ENCODE measurements at regions not wholly inside any gene's neighbourhood (a gene's known extent, or its start where the extent isn't known, plus 50 kb on each side); places are given as distances from the start of the nearest gene placed in this dataset.
"Not testable (repeated sequence)": the region's sequence is repeated elsewhere in the genome, so short reads cannot be mapped to it uniquely, and the experiment has no call there.

DNA sequence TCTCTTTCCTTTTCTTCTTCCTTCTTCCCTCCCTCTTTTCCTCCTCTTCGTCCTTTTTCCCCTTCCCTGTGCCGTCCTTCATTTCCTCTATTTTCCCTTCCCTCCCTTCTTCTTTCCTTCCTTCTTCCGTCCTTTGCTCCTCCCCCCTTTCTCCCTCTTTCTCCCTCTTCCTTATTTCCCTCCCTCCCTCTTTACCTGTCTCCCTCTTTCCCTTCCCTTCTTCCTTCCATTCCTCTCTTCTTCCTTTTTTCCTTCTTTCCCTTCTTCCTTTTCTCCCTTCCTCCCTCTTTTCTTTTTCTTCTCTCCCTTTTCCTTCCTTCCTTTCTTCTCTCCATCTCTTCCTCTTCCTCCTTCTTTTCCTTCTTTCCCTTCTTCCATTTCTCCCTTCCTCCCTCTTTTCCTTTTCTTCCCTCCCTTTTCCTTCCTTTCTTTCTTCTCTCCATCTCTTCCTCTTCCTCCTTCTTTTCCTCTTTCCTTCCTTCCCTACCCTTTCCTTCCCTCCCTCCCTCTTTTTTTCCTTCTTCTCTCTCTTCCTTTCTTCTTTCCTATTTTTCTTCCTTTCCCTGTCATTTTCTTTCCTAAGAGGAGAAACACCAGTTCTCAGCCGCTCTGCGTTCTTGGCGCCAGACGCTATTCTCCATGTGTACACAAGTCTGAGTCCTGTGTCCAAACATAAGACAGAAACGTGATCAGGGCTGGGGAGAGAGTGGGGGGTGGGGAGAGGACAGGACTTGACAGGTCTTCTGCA lies 597.1 kb downstream of the MID1IP1 start:
- no peak for DNase-seq (ENCODE audit: low read depth, low spot score)

- DNase-seq (ENCODE audit: low read depth, low spot score), result no peak
Measured at GRCh38 chrX:39398963-39399261, 597.7 kb downstream of the MID1IP1 start.

DNA sequence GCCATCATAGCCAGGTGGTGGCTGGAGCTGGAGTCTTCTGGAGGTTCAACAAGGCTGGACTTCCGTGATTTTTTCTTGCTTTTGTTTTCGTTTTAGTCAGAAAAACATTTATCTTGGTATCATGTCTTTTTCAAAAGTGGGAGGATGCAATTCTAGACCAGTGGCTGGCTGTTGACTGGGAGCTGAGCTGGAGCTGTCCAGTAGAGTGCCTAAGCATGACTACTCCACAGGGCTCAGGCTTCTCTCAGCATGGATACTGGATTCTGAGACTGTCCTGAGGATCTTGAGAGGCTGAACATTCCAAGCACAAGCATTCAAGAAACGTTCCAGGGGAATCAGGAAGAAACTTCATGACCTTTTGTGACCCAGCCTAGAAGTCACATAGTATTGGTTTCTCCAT lies 598.1 kb downstream of the MID1IP1 start:
- no peak for DNase-seq (ENCODE audit: low read depth, low spot score)

DNA sequence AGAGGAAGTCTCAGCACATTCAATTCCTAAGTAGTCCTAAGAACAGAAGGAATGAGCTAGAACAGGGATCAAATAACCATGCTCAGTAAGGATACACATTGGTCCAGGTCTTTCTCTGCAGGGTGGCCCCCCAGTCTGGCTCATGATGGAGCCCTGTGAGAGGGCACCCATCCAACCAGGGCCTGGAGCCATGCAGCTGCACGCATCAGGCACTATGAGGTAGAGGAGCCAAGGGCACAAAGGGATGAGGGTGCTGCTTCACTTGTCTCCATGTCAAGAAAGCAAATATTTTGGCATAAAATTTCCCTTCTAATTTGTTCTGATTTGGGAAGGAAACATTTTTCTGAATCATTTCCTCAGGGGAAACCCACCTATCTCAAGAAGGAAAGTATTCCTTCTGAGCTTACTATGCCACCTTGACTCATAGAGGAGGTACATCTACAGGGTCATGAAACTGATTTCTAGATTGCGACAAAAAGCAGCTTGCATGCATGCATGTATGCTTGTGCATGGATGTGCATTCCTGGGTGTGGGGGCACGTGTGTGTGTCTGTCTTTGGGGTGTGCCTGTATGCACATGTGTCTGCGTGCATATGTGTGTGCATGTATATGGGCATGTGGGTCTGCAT lies 600.3 kb downstream of the MID1IP1 start:
- no peak for DNase-seq (ENCODE audit: low read depth, low spot score)

DNA sequence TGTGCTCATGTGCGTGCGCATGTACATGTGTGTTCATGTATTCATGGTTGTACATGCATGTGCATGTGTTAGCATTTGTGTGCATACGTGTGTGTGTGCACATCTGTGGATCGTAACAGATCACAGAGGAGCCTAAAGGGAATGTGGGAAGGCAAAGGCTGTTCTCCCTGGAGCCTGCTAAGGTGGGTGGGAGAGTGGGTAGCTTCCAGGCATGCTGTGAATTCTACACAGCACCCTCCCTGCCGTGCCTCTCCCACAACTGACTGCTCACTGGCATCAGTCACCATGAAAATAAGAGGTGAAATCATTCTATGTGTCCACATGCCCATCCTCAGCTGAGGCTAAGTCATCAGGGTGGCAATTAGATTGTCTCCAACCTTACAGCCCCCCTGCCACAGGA lies 600.9 kb downstream of the MID1IP1 start:
- no peak for DNase-seq (ENCODE audit: low read depth, low spot score)

DNA sequence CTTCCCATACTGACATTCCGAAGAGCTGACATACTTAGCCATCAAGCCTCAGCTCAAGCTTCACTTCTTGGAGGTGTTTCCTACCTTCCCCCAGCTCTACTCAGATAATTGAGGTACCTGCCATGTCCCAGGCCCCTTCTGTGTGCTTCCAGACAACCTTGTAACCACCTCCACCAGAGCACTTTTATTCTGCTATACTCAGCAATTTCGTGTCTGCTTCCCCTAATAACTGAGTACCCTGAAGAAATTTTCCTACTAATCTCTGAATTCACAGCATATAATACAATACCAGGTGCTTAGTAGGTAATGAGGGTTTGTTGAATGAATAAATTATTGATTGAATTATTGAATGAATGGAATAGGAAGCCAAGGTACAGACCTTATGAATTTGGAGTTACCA lies 605.5 kb downstream of the MID1IP1 start:
- no peak for DNase-seq (ENCODE audit: low read depth, low spot score)

DNA sequence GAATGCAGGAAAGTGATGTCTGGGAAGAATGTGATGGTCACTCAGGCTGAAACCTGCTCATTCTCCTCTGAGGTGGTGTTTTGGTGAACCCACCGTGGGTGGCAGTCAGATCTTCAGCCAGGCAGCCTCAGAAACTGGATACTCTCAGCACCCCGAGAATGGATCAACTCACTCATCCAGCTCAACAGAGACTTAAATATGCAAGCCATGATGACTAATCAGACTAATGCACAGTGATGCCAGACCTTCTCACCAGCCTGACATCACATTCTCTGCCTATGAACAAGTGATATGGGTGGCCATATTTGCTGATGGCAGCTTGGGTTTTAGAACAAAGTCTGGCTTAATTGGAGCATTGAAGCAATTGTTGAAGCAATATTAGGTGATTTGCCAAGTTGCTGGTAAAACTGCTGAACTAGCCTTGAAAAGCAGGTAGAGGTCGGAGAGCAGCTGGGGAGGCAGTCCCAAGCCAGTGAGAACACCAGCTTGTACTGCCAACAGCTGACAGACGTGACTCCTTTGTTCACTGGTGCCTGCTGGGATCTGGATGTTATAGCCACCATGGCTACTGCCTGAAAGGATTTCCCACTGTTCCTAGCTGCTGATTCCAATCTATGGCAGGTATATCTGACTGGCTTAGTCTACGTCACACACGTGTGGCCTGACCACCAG lies 608.1 kb downstream of the MID1IP1 start:
- no peak for DNase-seq (ENCODE audit: low read depth, low spot score)

DNA sequence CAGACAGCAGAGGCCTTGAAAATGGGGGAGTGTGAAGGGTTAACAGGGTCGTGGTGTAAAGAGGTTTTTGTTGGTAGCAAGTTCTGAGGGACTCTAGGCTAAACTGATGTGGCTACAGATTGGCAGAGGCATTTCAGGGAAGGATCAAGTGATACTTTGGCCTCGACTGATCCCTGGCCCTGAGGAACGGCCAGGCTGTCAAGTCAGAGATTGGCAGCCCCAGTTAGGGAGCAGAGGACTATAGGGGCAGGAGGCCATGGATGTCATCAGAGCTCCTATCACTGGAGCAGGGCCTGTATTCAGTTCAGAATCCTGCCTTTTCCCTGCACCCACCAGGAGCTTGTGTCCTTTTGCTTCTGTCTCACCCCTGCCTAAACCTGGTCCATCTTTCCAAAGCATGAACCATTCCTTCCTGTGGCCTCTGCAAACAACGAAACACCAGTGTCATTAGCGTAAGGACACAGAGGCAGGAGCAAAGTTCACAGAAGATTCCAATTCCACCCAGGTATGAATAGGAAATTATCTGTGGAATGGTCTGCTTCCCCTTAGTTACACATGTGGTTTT lies 613.1 kb downstream of the MID1IP1 start:
- no peak for DNase-seq (ENCODE audit: low read depth, low spot score)

DNA sequence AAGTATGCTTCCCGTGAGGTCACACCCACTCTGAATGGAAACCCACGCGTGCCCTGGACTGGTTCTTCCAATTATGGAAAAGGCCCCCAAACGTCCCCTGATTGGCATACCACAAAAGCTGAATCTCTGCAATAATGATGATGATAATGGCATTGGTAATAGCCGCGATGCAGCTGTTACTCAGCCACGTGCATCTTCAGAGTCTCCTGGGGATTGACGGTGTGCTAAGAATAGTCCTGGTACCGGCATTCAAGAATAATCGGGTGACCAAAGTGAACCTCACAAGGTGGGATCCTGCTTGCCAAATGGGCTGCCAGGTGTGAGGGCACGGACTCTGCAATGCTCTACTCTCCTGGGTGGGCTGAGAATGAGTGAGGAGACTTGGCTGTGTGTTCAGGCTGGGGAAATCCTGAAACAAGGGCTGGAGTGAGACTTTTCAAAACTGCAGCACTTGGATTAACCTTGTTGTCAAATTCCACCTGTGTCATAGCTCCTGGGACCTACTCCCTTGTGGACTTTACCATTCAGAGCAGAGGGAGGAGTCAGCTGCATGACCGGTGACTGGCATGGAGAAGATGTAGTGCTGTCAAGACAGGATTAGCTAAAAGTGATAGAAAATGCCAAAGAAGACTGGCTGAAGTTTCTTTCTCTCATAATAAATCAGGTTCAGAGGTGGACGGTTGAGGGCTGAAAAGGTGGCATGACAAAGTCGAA lies 615.4 kb downstream of the MID1IP1 start:
- no peak for DNase-seq (ENCODE audit: low read depth, low spot score)

- no peak for DNase-seq (ENCODE audit: low read depth, low spot score)
Measured at GRCh38 chrX:39418254-39418704, 617.0 kb downstream of the MID1IP1 start.

- DNase-seq (ENCODE audit: low read depth, low spot score), result no peak
Measured at GRCh38 chrX:39418731-39419638, 617.7 kb downstream of the MID1IP1 start.

DNA sequence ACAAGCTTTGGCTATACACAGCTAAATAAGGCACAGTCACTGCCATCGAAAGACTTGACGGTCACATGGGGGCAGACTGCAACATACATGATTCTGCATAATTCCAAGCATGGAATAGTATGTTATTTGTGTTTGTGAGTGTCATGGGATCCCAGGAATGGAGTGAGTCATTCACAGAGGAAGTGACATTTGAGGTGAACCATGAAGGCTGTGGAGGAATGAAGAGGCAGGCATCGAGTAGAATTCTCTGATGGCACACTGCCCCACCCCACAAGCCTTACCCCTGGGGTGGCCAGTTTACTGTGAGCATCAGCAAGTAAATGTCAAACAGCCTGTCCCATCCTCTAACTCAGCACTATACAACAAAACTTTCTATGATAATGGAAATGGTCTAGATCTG lies 619.7 kb downstream of the MID1IP1 start:
- DNase-seq (ENCODE audit: low read depth, low spot score), result no peak

DNA sequence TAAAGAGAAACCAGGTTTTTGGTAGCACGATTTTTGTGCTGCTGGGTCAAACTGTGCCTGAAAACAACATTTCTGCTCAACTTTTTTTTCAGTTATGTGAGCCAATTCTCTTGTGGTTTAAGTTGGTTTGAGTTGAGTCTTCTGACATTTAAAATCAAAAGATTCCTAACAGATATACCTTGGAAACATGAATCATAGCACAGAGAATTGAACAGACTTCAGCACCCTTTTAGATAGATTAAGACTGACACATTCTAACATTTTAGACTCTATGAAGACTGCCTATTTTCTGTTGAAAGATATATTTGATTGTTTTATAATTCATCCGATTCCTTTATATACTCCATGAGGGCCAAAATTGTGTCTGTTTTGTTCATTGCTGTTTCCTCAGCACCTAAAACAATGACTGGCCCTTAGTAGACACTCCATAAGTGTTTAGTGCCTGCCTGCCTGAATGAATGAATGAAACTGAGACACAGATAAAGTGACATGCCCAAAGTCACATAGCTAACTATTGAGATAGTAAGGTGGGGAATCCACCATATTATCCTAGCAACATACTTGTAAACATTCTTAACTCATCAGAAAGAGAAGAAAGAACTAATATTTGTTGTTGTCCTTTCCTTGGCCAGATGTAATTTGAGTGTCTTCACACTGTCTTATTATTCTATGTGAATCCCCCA lies 624.0 kb downstream of the MID1IP1 start:
- DNase-seq (ENCODE audit: low read depth, low spot score), result no peak

DNA sequence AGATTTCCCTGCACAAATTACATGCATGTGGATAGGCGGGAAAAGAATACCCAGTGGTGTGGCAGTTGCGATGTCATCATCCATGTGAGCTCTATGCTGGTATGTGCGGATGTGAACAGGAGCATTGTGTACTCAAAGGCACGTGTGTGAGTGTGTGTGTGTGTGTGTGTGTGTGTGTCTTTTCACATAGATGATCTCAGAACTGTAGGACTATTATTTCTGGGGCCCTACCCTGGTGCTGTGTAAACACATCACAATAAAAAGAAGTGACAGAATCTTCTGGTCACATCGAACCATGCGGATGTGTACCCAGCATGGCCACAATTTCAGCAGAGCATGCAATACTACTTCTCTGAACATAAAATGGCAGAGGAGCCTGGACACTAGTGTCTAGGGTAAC lies 624.8 kb downstream of the MID1IP1 start:
- no peak for DNase-seq (ENCODE audit: low read depth, low spot score)

GRCh38 chrX:39427492-39427891 lies 626.2 kb downstream of the MID1IP1 start:
- DNase-seq (ENCODE audit: low read depth, low spot score), result no peak

- DNase-seq (ENCODE audit: low read depth, low spot score), result no peak
Measured at GRCh38 chrX:39427906-39428305, 626.6 kb downstream of the MID1IP1 start.

GRCh38 chrX:39430551-39430950 lies 629.3 kb downstream of the MID1IP1 start:
- DNase-seq (ENCODE audit: low read depth, low spot score), result no peak

DNA sequence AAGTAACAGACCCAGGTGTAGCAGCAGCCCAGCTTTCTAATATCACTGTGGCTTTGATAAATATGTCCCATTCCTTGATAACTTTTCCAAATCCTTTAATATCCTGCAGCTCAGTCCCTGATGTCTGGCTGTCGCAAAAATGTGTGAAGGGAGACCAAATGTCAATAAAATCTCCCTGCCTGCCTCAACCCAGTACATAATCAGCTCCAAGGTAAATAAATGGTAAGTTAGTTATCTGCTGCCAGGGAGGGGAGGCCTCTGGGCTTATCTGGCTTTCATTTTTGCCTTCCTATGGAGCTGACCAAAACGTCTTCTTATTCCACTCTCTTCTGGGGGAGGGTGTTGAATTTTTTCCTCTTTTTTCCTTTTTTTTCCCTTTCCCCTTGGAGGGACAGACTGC lies 630.6 kb downstream of the MID1IP1 start:
- DNase-seq (ENCODE audit: low read depth, low spot score), result no peak

GRCh38 chrX:39434671-39435070 lies 633.4 kb downstream of the MID1IP1 start:
- DNase-seq (ENCODE audit: low read depth, low spot score), result not testable (repeated sequence)

- not testable (repeated sequence) for DNase-seq (ENCODE audit: low read depth, low spot score)
Measured at GRCh38 chrX:39436538-39436937, 635.3 kb downstream of the MID1IP1 start.

Data from brain pericyte (primary cell).